ENCODE measurements at regions not wholly inside any gene's neighbourhood (a gene's known extent, or its start where the extent isn't known, plus 50 kb on each side); places are given as distances from the start of the nearest gene placed in this dataset.

GRCh38 chr2:180075870-180076269, 68.8 kb upstream of the CWC22 start:
- Histone ChIP-seq H3K79me2 (no peaks in the 10 kb centered on the region), H3K36me3 (ENCODE audit: control insufficient read depth, insufficient read depth, low read length) (no peaks in the 10 kb centered on the region), H2AFZ (no peak overlapping the region), H3K27me3 (ENCODE audit: control insufficient read depth, insufficient read depth, low read length) (no peaks in the 10 kb centered on the region), H3K4me3 (ENCODE audit: low read depth, low read length) (no peak overlapping the region), H3K9ac (no peak overlapping the region), H3K9me3 (ENCODE audit: control insufficient read depth, low read length) (no peaks in the 10 kb centered on the region), H3K4me1 (no peaks in the 10 kb centered on the region), H3K27ac (no peak overlapping the region), H3K4me2 (ENCODE audit: low read length) (no peak overlapping the region)
- TF ChIP-seq CTCF (IDR thresholded peaks at IDR 0.05) = no peak

GRCh38 chr2:180071797-180072196, 64.7 kb upstream of the CWC22 start:
- Histone ChIP-seq H3K9ac (no peak overlapping the region), H3K27me3 (ENCODE audit: control insufficient read depth, insufficient read depth, low read length) (no peaks in the 10 kb centered on the region), H3K27ac (no peak overlapping the region), H3K4me2 (ENCODE audit: low read length) (no peak overlapping the region), H3K4me3 (ENCODE audit: low read depth, low read length) (no peak overlapping the region), H3K36me3 (ENCODE audit: control insufficient read depth, insufficient read depth, low read length) (no peaks in the 10 kb centered on the region), H3K79me2 (no peaks in the 10 kb centered on the region), H2AFZ (no peak overlapping the region), H3K4me1 (no peaks in the 10 kb centered on the region), H3K9me3 (ENCODE audit: control insufficient read depth, low read length) (no peaks in the 10 kb centered on the region)
- TF ChIP-seq CTCF (IDR thresholded peaks at IDR 0.05) = no peak

GRCh38 chr2:180063494-180064092, 56.5 kb upstream of the CWC22 start:
- no peak overlapping the region for H3K4me2 ChIP-seq (ENCODE audit: low read length)

DNA sequence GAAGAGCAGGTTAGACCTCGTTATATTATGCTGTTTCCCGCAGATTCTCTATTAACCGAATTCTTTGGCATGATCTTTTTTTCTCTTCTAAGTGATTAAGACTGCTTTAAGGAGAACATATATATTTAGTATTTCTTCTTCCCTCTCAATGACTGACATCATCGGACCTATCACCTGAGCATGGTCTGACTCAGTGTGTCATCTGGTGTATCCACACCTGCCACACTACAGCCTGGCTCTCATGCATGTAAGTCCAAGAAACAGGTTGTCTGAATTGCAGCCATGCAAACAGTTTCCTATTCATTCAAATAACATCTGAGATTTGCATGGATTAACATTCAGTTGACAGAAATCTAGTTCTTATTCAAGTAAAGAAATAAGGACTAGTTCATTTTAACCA, 55.1 kb upstream of the CWC22 start:
- no peak for TF ChIP-seq CTCF (IDR thresholded peaks at IDR 0.05)
- Histone ChIP-seq H3K36me3 (ENCODE audit: control insufficient read depth, insufficient read depth, low read length) (no peaks in the 10 kb centered on the region), H3K79me2 (no peaks in the 10 kb centered on the region), H2AFZ (no peak overlapping the region), H3K9ac (no peak overlapping the region), H3K9me3 (ENCODE audit: control insufficient read depth, low read length) (no peaks in the 10 kb centered on the region), H3K27ac (no peak overlapping the region), H3K27me3 (ENCODE audit: control insufficient read depth, insufficient read depth, low read length) (no peaks in the 10 kb centered on the region), H3K4me1 (no peaks in the 10 kb centered on the region), H3K4me3 (ENCODE audit: low read depth, low read length) (no peak overlapping the region), H3K4me2 (ENCODE audit: low read length) (no peak overlapping the region)

More at GRCh38 chr2:180063494-180064092, 56.5 kb upstream of the CWC22 start:
- Histone ChIP-seq H3K4me3 (ENCODE audit: low read depth, low read length) (no peak overlapping the region), H3K27ac (no peak overlapping the region), H3K4me1 (no peaks in the 10 kb centered on the region), H3K27me3 (ENCODE audit: control insufficient read depth, insufficient read depth, low read length) (no peaks in the 10 kb centered on the region), H3K79me2 (no peaks in the 10 kb centered on the region), H3K36me3 (ENCODE audit: control insufficient read depth, insufficient read depth, low read length) (no peaks in the 10 kb centered on the region), H3K9me3 (ENCODE audit: control insufficient read depth, low read length) (no peaks in the 10 kb centered on the region), H2AFZ (no peak overlapping the region), H3K9ac (no peak overlapping the region)
- TF ChIP-seq CTCF (IDR thresholded peaks at IDR 0.05) = no peak

DNA sequence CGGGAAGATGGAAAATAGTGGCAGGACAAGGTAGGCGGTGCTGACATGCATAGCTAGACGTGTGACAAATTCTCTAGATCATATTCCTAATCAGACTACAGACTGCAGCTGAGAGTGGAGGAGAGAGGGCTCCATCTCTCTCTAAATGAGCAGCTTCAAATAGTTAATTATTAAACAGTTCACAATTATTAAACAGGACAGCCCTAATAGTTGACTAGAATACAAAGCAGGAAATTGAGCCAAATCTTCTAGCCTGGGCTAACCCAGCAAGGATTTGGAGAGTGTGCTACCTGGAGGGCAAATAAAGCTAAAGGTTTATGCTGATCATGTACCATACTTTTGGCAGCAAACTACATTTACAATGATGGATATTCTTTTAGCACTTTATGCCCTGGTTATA, 54.4 kb upstream of the CWC22 start:
- no peak overlapping the region for H3K27ac ChIP-seq
- no peaks in the 10 kb centered on the region for H3K79me2 ChIP-seq
- no peak overlapping the region for H3K9ac ChIP-seq
- H3K36me3 ChIP-seq (ENCODE audit: control insufficient read depth, insufficient read depth, low read length) = no peaks in the 10 kb centered on the region
- H3K4me2 ChIP-seq (ENCODE audit: low read length) = no peak overlapping the region
- H3K9me3 ChIP-seq (ENCODE audit: control insufficient read depth, low read length) = no peaks in the 10 kb centered on the region
- H3K4me3 ChIP-seq (ENCODE audit: low read depth, low read length) = no peak overlapping the region
- H2AFZ ChIP-seq = no peak overlapping the region
- TF ChIP-seq CTCF (IDR thresholded peaks at IDR 0.05) = no peak
- no peaks in the 10 kb centered on the region for H3K27me3 ChIP-seq (ENCODE audit: control insufficient read depth, insufficient read depth, low read length)
- H3K4me1 ChIP-seq = no peaks in the 10 kb centered on the region

All from parathyroid adenoma (tissue), 2 donors.